B cell (primary cell): ENCODE measurements at regions not wholly inside any gene's neighbourhood (a gene's known extent, or its start where the extent isn't known, plus 50 kb on each side); places are given as distances from the start of the nearest gene placed in this dataset.

ENCODE experiments used
- ATAC-seq: fragments of 200-7000 bp; cut with Tn5 transposase; one replicate; pipeline ENCODE4 v1.10.0; 2021; ENCODE audit warnings: low read depth, mild to moderate bottlenecking, moderate number of reproducible peaks, moderate library complexity
- CTCF ChIA-PET: fragments of 350-600 bp; sonication (Branson Sonifier 250); formaldehyde crosslinking; loops from one replicate; lab custom pipeline; 2021; ENCODE audit warnings: antibody characterized with exemption, inconsistent platforms; lab: Charles Lee
- POLR2A ChIA-PET: fragments of 350-600 bp; sonication (Branson Sonifier 250); formaldehyde crosslinking; loops from one replicate; lab custom pipeline; 2021; ENCODE audit warnings: antibody characterized with exemption; lab: Charles Lee
- DNase-seq: peaks from one replicate; pipeline ENCODE4 v3.0.0; 2013
- H2AFZ ChIP-seq: 2 replicates; pipeline ENCODE4 v1.6.1; 2012; ENCODE audit warnings: mild to moderate bottlenecking, low read depth, low read length; ENCODE audit not compliant: insufficient read depth, poor library complexity, severe bottlenecking
- H3K27ac ChIP-seq, 2 donors: 1 replicate in 1 of 2; 2 replicates in 1 of 2; pipeline ENCODE4 v1.5.1; 2012 to 2013; ENCODE audit warnings: low read length in 2 of 2, mild to moderate bottlenecking in 2 of 2, moderate library complexity in 1 of 2
- H3K27me3 ChIP-seq, 4 experiments: fragments of 200-600 bp in 1 of 4; sonication (generic) in 1 of 4; replicated peaks in 1 of 4; 1 replicate in 2 of 4; 2 replicates in 2 of 4; pipeline versions ENCODE4 v1.6.1 to v1.7.0; 2013 to 2016; ENCODE audit warnings: low read length in 3 of 4, mild to moderate bottlenecking in 2 of 4, mixed read lengths in 1 of 4, moderate library complexity in 1 of 4; ENCODE audit not compliant: insufficient read depth in 4 of 4, control insufficient read depth in 3 of 4; ENCODE audit errors: control extremely low read depth in 1 of 4
- H3K36me3 ChIP-seq, 2 experiments: replicated peaks in 1 of 2; 1 replicate in 1 of 2; 2 replicates in 1 of 2; pipeline versions ENCODE4 v1.6.1 to v1.7.1; 2013; ENCODE audit warnings: low read length in 1 of 2; ENCODE audit not compliant: insufficient read depth in 2 of 2, control insufficient read depth in 1 of 2; ENCODE audit errors: control extremely low read depth in 1 of 2, extremely low read depth in 1 of 2
- H3K4me1 ChIP-seq, 2 donors: fragments of 200-600 bp in 1 of 2; sonication (generic) in 1 of 2; 1 replicate in 1 of 2; 2 replicates in 1 of 2; pipeline versions ENCODE4 v1.5.1 to v1.6.1; 2013 to 2017; ENCODE audit warnings: low read length in 2 of 2; ENCODE audit not compliant: control insufficient read depth in 2 of 2, insufficient read depth in 2 of 2
- H3K4me2 ChIP-seq: replicated peaks from 2 replicates; pipeline ENCODE3; 2012; ENCODE audit warnings: mild to moderate bottlenecking, low read depth, low read length; ENCODE audit not compliant: poor library complexity, severe bottlenecking
- H3K4me3 ChIP-seq, 5 experiments: fragments of 200-600 bp in 1 of 5; sonication (generic) in 1 of 5; 1 replicate in 3 of 5; 2 replicates in 2 of 5; pipeline versions ENCODE4 v1.5.1 to v1.7.0; 2011 to 2016; ENCODE audit warnings: low read length in 4 of 5, mild to moderate bottlenecking in 4 of 5, low read depth in 2 of 5, control low read depth in 1 of 5, moderate library complexity in 1 of 5; ENCODE audit not compliant: insufficient read depth in 1 of 5; ENCODE audit errors: control extremely low read depth in 1 of 5, extremely low read depth in 1 of 5
- H3K79me2 ChIP-seq: fragments of 200-600 bp; sonication (generic); one replicate; pipeline ENCODE4 v1.6.0; 2016; ENCODE audit warnings: low read length; ENCODE audit not compliant: control insufficient read depth, insufficient read depth
- H3K9ac ChIP-seq: fragments of 200-600 bp; sonication (generic); 2 replicates; pipeline ENCODE4 v1.6.1; 2017; ENCODE audit warnings: mild to moderate bottlenecking, low read length, moderate library complexity
- H3K9me3 ChIP-seq, 3 donors: one replicate each; pipeline versions ENCODE4 v1.6.1 to v1.7.1; 2013; ENCODE audit warnings: low read length in 2 of 3; ENCODE audit not compliant: control insufficient read depth in 2 of 3, insufficient read depth in 1 of 3; ENCODE audit errors: control extremely low read depth in 1 of 3
- H4K20me1 ChIP-seq: 2 replicates; pipeline ENCODE4 v1.6.0; 2012; ENCODE audit warnings: mild to moderate bottlenecking, low read length; ENCODE audit not compliant: insufficient read depth, control insufficient read depth, poor library complexity, severe bottlenecking
- H3K27ac Mint-ChIP-seq: one replicate; pipeline ENCODE4 v1.8.0; 2021; ENCODE audit warnings: mixed read lengths
- H3K27me3 Mint-ChIP-seq: one replicate; pipeline ENCODE4 v1.8.0; 2021; ENCODE audit warnings: mixed read lengths
- H3K4me1 Mint-ChIP-seq: one replicate; pipeline ENCODE4 v1.8.0; 2021; ENCODE audit warnings: mixed read lengths
- H3K4me3 Mint-ChIP-seq: one replicate; pipeline ENCODE4 v1.8.0; 2021; ENCODE audit warnings: mixed read lengths
- H3K9me3 Mint-ChIP-seq: one replicate; pipeline ENCODE4 v1.8.0; 2022; ENCODE audit warnings: mixed read lengths; ENCODE audit not compliant: insufficient read depth
- CTCF ChIP-seq: fragments of 200-600 bp; IDR thresholded peaks from one replicate; pipeline ENCODE4 v1.8.0; 2022; ENCODE audit warnings: antibody characterized with exemption, mild to moderate bottlenecking
- EZH2 ChIP-seq: IDR thresholded peaks from 2 replicates; pipeline ENCODE4 v1.6.1; 2012; ENCODE audit warnings: borderline replicate concordance, low read depth, mild to moderate bottlenecking, moderate library complexity, low read length; ENCODE audit not compliant: insufficient read depth, poor library complexity, severe bottlenecking
- WGBS: methylation state at CpG from one replicate; pipeline ENCODE4 v1.1.5; 2013; ENCODE audit warnings: missing lambda C conversion rate; ENCODE audit not compliant: insufficient coverage; 5-methylcytosine and 5-hydroxymethylcytosine counted together
- intact Hi-C: fragments of 100-400 bp; cut with micrococcal nuclease; formaldehyde crosslinking; loops from one replicate; pipeline ENCODE4 v1.10.0; 2022

GRCh38 chr6:134637847-134638437, 312.0 kb downstream of the ALDH8A1 start:
- ChIA-PET CTCF (interaction anchor here (1.4 to 9.3 kb wide), 5 partner anchors 10 to 467 kb away, joined by 4 to 187 read pairs (median 9); no protein-coding TSS in a partner anchor), POLR2A (no interaction called here)
- Histone ChIP-seq H3K27me3 (no peaks in the 10 kb centered on the region), H3K4me2 (no peak overlapping the region), H2AFZ (no peak overlapping the region), H4K20me1 (no peaks in the 10 kb centered on the region), H3K4me3 (no peak overlapping the region), H3K36me3 (no peaks in the 10 kb centered on the region), H3K4me1 (peaks cover 7 to 8% of the 10 kb centered on the region in 2 donors), H3K27ac (no peak overlapping the region), H3K9me3 (peaks cover 0 to 7% (median 0%) of the 10 kb centered on the region in 3 donors), H3K79me2 (no peaks in the 10 kb centered on the region), H3K9ac (no peak overlapping the region)
- DNase-seq (no peak), ATAC-seq (no peak)
- H3K9me3 Mint-ChIP-seq = no peaks in the 10 kb centered on the region
- H3K4me1 Mint-ChIP-seq = peaks cover 13% of the 10 kb centered on the region
- WGBS = no CpG with 5 or more reads among the region's 1 CpG
- intact Hi-C loops = no loop called here
- no peak overlapping the region for H3K4me3 Mint-ChIP-seq
- peaks cover 2% of the 10 kb centered on the region for H3K27me3 Mint-ChIP-seq
- H3K27ac Mint-ChIP-seq = no peak overlapping the region
- TF ChIP-seq EZH2 = no peak
- TF ChIP-seq CTCF = no peak

GRCh38 chr6:134637282-134637681, 312.6 kb downstream of the ALDH8A1 start:
- ChIA-PET CTCF (interaction anchor here (1.4 to 9.3 kb wide), 4 partner anchors 187 to 463 kb away, joined by 3 to 187 read pairs (median 31); no protein-coding TSS in a partner anchor), POLR2A (no interaction called here)
- 100% methylated on average over 1 of the region's 5 CpGs for WGBS
- TF ChIP-seq CTCF (no peak), EZH2 (no peak)
- H3K36me3 ChIP-seq = no peaks in the 10 kb centered on the region
- Mint-ChIP-seq H3K4me1 (peaks cover 16% of the 10 kb centered on the region), H3K27me3 (peaks cover 4% of the 10 kb centered on the region), H3K4me3 (no peak overlapping the region), H3K27ac (no peak overlapping the region), H3K9me3 (no peaks in the 10 kb centered on the region)
- no peak overlapping the region for H2AFZ ChIP-seq
- H3K27me3 ChIP-seq = no peaks in the 10 kb centered on the region
- no peak overlapping the region for H3K4me3 ChIP-seq
- H3K9me3 ChIP-seq = peaks cover 0 to 7% (median 0%) of the 10 kb centered on the region in 3 donors
- H3K27ac ChIP-seq = no peak overlapping the region
- H4K20me1 ChIP-seq = no peaks in the 10 kb centered on the region
- H3K4me1 ChIP-seq = peaks cover 7 to 8% of the 10 kb centered on the region in 2 donors
- H3K79me2 ChIP-seq = no peaks in the 10 kb centered on the region
- DNase-seq (no peak), ATAC-seq (no peak)
- H3K4me2 ChIP-seq = no peak overlapping the region
- H3K9ac ChIP-seq = no peak overlapping the region
- intact Hi-C loops = no loop called here
